ENCODE measurements at regions not wholly inside any gene's neighbourhood (a gene's known extent, or its start where the extent isn't known, plus 50 kb on each side); places are given as distances from the start of the nearest gene placed in this dataset.

DNA sequence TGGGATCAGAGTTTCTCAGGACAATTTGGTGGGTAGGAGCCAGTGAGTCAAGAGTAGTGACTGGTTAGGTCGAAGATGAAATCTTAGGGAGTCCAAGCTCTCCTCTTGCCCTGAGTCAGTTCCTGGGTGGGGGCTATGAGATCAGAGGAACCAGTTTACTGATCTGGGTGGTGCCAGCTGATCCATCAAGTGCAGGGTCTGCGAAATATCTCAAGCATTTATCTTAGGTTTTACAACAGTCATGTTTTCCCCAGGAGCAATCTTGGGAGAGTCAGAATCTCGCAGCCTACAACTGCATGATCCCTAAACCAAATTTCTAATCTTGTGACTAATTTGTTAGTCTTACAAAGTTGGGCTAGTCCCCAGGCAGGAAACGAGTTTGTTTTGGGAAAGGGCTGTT is 1833.2 kb upstream of the PCDH7 start:
- Histone ChIP-seq H3K27me3 (ENCODE audit: insufficient read depth, poor library complexity, severe bottlenecking) (no peaks in the 10 kb centered on the region), H3K4me3 (replicated peaks; ENCODE audit: insufficient read depth, low read length) (no peak overlapping the region), H3K27ac (replicated peaks) (no peak overlapping the region)
- DNase-seq (ENCODE audit: low read depth in 1 of 2, low spot score in 1 of 2): no peak
- TF ChIP-seq GABPA (IDR thresholded peaks at IDR 0.05; ENCODE audit: low read depth): no peak
- TF ChIP-seq POLR2AphosphoS5 (IDR thresholded peaks at IDR 0.05; ENCODE audit: low read depth): no peak
- no peak for TF ChIP-seq SPI1 (IDR thresholded peaks at IDR 0.05; ENCODE audit: borderline replicate concordance, low read depth)
- TF ChIP-seq, protein P1, sequence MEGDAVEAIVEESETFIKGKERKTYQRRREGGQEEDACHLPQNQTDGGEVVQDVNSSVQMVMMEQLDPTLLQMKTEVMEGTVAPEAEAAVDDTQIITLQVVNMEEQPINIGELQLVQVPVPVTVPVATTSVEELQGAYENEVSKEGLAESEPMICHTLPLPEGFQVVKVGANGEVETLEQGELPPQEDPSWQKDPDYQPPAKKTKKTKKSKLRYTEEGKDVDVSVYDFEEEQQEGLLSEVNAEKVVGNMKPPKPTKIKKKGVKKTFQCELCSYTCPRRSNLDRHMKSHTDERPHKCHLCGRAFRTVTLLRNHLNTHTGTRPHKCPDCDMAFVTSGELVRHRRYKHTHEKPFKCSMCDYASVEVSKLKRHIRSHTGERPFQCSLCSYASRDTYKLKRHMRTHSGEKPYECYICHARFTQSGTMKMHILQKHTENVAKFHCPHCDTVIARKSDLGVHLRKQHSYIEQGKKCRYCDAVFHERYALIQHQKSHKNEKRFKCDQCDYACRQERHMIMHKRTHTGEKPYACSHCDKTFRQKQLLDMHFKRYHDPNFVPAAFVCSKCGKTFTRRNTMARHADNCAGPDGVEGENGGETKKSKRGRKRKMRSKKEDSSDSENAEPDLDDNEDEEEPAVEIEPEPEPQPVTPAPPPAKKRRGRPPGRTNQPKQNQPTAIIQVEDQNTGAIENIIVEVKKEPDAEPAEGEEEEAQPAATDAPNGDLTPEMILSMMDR (IDR thresholded peaks at IDR 0.05; ENCODE audit: insufficient read depth, low read length): no peak
- TF ChIP-seq, protein P2, sequence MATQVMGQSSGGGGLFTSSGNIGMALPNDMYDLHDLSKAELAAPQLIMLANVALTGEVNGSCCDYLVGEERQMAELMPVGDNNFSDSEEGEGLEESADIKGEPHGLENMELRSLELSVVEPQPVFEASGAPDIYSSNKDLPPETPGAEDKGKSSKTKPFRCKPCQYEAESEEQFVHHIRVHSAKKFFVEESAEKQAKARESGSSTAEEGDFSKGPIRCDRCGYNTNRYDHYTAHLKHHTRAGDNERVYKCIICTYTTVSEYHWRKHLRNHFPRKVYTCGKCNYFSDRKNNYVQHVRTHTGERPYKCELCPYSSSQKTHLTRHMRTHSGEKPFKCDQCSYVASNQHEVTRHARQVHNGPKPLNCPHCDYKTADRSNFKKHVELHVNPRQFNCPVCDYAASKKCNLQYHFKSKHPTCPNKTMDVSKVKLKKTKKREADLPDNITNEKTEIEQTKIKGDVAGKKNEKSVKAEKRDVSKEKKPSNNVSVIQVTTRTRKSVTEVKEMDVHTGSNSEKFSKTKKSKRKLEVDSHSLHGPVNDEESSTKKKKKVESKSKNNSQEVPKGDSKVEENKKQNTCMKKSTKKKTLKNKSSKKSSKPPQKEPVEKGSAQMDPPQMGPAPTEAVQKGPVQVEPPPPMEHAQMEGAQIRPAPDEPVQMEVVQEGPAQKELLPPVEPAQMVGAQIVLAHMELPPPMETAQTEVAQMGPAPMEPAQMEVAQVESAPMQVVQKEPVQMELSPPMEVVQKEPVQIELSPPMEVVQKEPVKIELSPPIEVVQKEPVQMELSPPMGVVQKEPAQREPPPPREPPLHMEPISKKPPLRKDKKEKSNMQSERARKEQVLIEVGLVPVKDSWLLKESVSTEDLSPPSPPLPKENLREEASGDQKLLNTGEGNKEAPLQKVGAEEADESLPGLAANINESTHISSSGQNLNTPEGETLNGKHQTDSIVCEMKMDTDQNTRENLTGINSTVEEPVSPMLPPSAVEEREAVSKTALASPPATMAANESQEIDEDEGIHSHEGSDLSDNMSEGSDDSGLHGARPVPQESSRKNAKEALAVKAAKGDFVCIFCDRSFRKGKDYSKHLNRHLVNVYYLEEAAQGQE (IDR thresholded peaks at IDR 0.05; ENCODE audit: insufficient replicate concordance, low read depth): no peak

- TF ChIP-seq, protein P2 (IDR thresholded peaks at IDR 0.05; ENCODE audit: insufficient replicate concordance, low read depth): no peak
- TF ChIP-seq, protein P1 (IDR thresholded peaks at IDR 0.05; ENCODE audit: insufficient read depth, low read length): no peak
- no peak for TF ChIP-seq GABPA (IDR thresholded peaks at IDR 0.05; ENCODE audit: low read depth)
- no peak for TF ChIP-seq SPI1 (IDR thresholded peaks at IDR 0.05; ENCODE audit: borderline replicate concordance, low read depth)
- TF ChIP-seq POLR2AphosphoS5 (IDR thresholded peaks at IDR 0.05; ENCODE audit: low read depth): no peak
- Histone ChIP-seq H3K27ac (replicated peaks) (no peak overlapping the region), H3K27me3 (ENCODE audit: insufficient read depth, poor library complexity, severe bottlenecking) (no peaks in the 10 kb centered on the region), H3K4me3 (replicated peaks; ENCODE audit: insufficient read depth, low read length) (no peak overlapping the region)
- no peak for DNase-seq (ENCODE audit: low read depth in 1 of 2, low spot score in 1 of 2)
Measured at GRCh38 chr4:28890949-28891775, 1829.0 kb upstream of the PCDH7 start.

- H3K27ac ChIP-seq (replicated peaks): no peak overlapping the region
- TF ChIP-seq, protein P2 (IDR thresholded peaks at IDR 0.05; ENCODE audit: insufficient replicate concordance, low read depth): no peak
- TF ChIP-seq, protein P1 (IDR thresholded peaks at IDR 0.05; ENCODE audit: insufficient read depth, low read length): no peak
- no peak overlapping the region for H3K4me3 ChIP-seq (replicated peaks; ENCODE audit: insufficient read depth, low read length)
- no peaks in the 10 kb centered on the region for H3K27me3 ChIP-seq (ENCODE audit: insufficient read depth, poor library complexity, severe bottlenecking)
- DNase-seq (ENCODE audit: low read depth in 1 of 2, low spot score in 1 of 2): no peak
Measured at GRCh38 chr4:28913466-28913865, 1806.7 kb upstream of the PCDH7 start.

Measured in HL-60 (cell line).